Neural crest cell (in vitro differentiated cells): ENCODE measurements at regions not wholly inside any gene's neighbourhood (a gene's known extent, or its start where the extent isn't known, plus 50 kb on each side); places are given as distances from the start of the nearest gene placed in this dataset.

ENCODE experiments used
- DNase-seq: peaks from one replicate; pipeline ENCODE4 v3.0.0; 2021; ENCODE audit warnings: low read depth, mixed read lengths, low spot score
- H3K27ac Mint-ChIP-seq: one replicate; pipeline ENCODE4 v1.8.0; 2021; ENCODE audit warnings: mild to moderate bottlenecking, mixed read lengths; ENCODE audit not compliant: unreplicated experiment
- H3K27me3 Mint-ChIP-seq: 2 replicates; pipeline ENCODE4 v1.8.0; 2021; ENCODE audit warnings: low read depth, mild to moderate bottlenecking, mixed read lengths
- H3K36me3 Mint-ChIP-seq: 2 replicates; pipeline ENCODE4 v1.8.0; 2021; ENCODE audit warnings: low read depth, mild to moderate bottlenecking, mixed read lengths
- H3K4me1 Mint-ChIP-seq: 2 replicates; pipeline ENCODE4 v1.8.0; 2021; ENCODE audit warnings: mixed read lengths
- H3K4me3 Mint-ChIP-seq: one replicate; pipeline ENCODE4 v1.8.0; 2021; ENCODE audit warnings: mild to moderate bottlenecking, mixed read lengths
- H3K9me3 Mint-ChIP-seq: 2 replicates; pipeline ENCODE4 v1.8.0; 2021; ENCODE audit warnings: mixed read lengths
- CTCF ChIP-seq: fragments of 200-600 bp; sonication (generic); conservative IDR thresholded peaks from 2 replicates; pipeline ENCODE4 v1.5.0; 2021; ENCODE audit warnings: antibody characterized with exemption, mild to moderate bottlenecking

- H3K27ac Mint-ChIP-seq, result no peak overlapping the region
- DNase-seq, result no peak
- H3K4me1 Mint-ChIP-seq, result no peaks in the 10 kb centered on the region
- no peaks in the 10 kb centered on the region for H3K27me3 Mint-ChIP-seq
- no peak overlapping the region for H3K4me3 Mint-ChIP-seq
- no peak for TF ChIP-seq CTCF
- H3K9me3 Mint-ChIP-seq, result peaks cover 3% of the 10 kb centered on the region
- H3K36me3 Mint-ChIP-seq, result no peaks in the 10 kb centered on the region
Measured at GRCh38 chr6:87847830-87848210, 145.8 kb upstream of the AKIRIN2 start.

- TF ChIP-seq CTCF, result no peak
- Mint-ChIP-seq H3K9me3 (peaks cover 3% of the 10 kb centered on the region), H3K4me3 (no peak overlapping the region), H3K36me3 (no peaks in the 10 kb centered on the region), H3K4me1 (no peaks in the 10 kb centered on the region), H3K27ac (no peak overlapping the region), H3K27me3 (no peaks in the 10 kb centered on the region)
- no peak for DNase-seq
Measured at GRCh38 chr6:87847135-87847829, 145.2 kb upstream of the AKIRIN2 start.

GRCh38 chr6:87846434-87846833 lies 144.4 kb upstream of the AKIRIN2 start:
- no peaks in the 10 kb centered on the region for H3K4me1 Mint-ChIP-seq
- TF ChIP-seq CTCF, result no peak
- H3K36me3 Mint-ChIP-seq, result no peaks in the 10 kb centered on the region
- H3K4me3 Mint-ChIP-seq, result no peak overlapping the region
- no peak for DNase-seq
- H3K9me3 Mint-ChIP-seq, result peaks cover 3% of the 10 kb centered on the region
- H3K27me3 Mint-ChIP-seq, result no peaks in the 10 kb centered on the region
- H3K27ac Mint-ChIP-seq, result no peak overlapping the region

GRCh38 chr6:87840324-87840723 lies 138.3 kb upstream of the AKIRIN2 start:
- TF ChIP-seq CTCF, result no peak
- H3K4me1 Mint-ChIP-seq, result no peaks in the 10 kb centered on the region
- peaks cover 3% of the 10 kb centered on the region for H3K9me3 Mint-ChIP-seq
- no peaks in the 10 kb centered on the region for H3K36me3 Mint-ChIP-seq
- no peaks in the 10 kb centered on the region for H3K27me3 Mint-ChIP-seq
- H3K27ac Mint-ChIP-seq, result no peak overlapping the region
- H3K4me3 Mint-ChIP-seq, result no peak overlapping the region
- DNase-seq, result no peak

GRCh38 chr6:87837876-87838275 lies 135.8 kb upstream of the AKIRIN2 start:
- no peak for DNase-seq
- no peak overlapping the region for H3K27ac Mint-ChIP-seq

More at GRCh38 chr6:87837876-87838275, 135.8 kb upstream of the AKIRIN2 start:
- Mint-ChIP-seq H3K4me3 (no peak overlapping the region), H3K9me3 (no peaks in the 10 kb centered on the region), H3K4me1 (no peaks in the 10 kb centered on the region), H3K27me3 (no peaks in the 10 kb centered on the region), H3K36me3 (no peaks in the 10 kb centered on the region)
- no peak for TF ChIP-seq CTCF
